ENCODE measurements at regions not wholly inside any gene's neighbourhood (a gene's known extent, or its start where the extent isn't known, plus 50 kb on each side); places are given as distances from the start of the nearest gene placed in this dataset.

DNA sequence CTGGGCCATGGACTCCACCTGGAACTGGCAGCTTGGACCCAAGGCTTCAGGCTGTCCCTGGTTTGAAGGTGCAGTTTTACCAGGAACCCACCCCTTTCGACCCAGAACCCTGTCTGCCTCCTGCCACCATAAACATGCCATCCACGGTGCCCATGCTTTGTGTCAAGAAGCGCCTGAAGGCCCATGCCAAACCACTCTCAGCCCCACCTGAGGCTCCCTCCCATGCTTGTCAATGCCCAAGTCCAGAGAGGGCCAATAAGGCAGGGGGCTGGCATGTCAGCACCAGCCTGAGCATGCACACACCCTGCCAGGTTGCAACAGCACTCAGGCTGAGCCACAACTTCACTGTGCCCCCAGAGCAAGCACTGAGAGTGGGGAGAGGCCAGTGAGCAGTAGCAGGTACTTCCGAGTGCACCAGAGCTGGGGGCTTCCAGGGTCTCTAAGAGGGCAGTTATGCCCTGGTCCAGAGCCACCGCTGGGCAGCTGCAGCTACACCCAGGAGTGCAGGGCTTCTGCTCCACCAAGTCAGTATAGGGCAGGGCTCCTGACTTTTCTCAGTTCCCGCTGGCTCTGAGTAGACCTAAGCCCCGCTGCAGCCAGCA lies 1256.0 kb downstream of the AMY1C start:
- TF ChIP-seq, protein P1, sequence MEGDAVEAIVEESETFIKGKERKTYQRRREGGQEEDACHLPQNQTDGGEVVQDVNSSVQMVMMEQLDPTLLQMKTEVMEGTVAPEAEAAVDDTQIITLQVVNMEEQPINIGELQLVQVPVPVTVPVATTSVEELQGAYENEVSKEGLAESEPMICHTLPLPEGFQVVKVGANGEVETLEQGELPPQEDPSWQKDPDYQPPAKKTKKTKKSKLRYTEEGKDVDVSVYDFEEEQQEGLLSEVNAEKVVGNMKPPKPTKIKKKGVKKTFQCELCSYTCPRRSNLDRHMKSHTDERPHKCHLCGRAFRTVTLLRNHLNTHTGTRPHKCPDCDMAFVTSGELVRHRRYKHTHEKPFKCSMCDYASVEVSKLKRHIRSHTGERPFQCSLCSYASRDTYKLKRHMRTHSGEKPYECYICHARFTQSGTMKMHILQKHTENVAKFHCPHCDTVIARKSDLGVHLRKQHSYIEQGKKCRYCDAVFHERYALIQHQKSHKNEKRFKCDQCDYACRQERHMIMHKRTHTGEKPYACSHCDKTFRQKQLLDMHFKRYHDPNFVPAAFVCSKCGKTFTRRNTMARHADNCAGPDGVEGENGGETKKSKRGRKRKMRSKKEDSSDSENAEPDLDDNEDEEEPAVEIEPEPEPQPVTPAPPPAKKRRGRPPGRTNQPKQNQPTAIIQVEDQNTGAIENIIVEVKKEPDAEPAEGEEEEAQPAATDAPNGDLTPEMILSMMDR (IDR thresholded peaks at IDR 0.05; ENCODE audit: low read depth, low read length), result no peak
- no peak for DNase-seq (ENCODE audit: low read depth in 2 of 2)
- no peak overlapping the region for H3K4me3 ChIP-seq (replicated peaks in 1 of 2; ENCODE audit: low read depth in 2 of 2, low read length in 2 of 2)

DNA sequence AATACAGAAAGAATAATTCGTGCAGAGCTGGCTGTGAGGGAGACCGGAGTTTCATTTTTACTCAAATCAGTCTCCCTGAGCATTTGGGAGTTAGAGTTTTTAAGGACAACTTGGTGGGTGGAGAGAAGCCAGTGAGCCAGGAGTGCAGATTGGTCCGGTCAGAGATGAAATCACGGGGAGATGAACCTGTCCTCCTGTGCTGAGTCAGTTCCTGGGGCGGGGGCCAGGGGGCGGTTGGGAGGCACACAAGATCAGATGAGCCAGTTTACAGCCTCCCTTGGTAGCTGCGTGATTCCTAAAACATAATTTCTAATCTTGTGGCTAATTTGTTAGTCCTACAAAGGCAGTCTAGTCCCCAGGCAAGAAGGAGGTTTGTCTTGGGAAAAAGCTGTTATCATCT lies 1267.9 kb downstream of the AMY1C start:
- DNase-seq (ENCODE audit: low read depth in 2 of 2), result no peak
- no peak overlapping the region for H3K4me3 ChIP-seq (replicated peaks in 1 of 2; ENCODE audit: low read depth in 2 of 2, low read length in 2 of 2)
- TF ChIP-seq, protein P1 (IDR thresholded peaks at IDR 0.05; ENCODE audit: low read depth, low read length), result no peak

DNA sequence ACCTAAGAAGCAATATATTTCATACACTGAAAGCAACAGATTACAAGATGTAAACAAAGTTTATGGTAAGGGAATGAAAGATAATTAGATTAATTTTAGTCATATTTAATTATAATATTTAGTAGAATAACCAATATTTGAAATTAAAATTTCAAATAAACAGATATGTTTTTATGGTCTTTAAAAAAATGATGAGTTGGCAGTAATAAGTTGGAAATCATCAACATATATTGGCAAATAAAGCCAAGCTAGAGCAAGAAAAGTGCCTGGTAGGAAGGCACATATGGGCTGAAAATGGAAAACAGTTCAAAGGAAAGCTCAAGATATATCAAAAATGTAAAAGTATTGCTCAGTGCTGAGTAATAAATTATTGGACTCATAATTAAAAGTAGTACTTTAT lies 1274.0 kb downstream of the AMY1C start:
- TF ChIP-seq, protein P1 (IDR thresholded peaks at IDR 0.05; ENCODE audit: low read depth, low read length), result no peak
- no peak overlapping the region for H3K4me3 ChIP-seq (replicated peaks in 1 of 2; ENCODE audit: low read depth in 2 of 2, low read length in 2 of 2)
- DNase-seq (ENCODE audit: low read depth in 2 of 2), result no peak

DNA sequence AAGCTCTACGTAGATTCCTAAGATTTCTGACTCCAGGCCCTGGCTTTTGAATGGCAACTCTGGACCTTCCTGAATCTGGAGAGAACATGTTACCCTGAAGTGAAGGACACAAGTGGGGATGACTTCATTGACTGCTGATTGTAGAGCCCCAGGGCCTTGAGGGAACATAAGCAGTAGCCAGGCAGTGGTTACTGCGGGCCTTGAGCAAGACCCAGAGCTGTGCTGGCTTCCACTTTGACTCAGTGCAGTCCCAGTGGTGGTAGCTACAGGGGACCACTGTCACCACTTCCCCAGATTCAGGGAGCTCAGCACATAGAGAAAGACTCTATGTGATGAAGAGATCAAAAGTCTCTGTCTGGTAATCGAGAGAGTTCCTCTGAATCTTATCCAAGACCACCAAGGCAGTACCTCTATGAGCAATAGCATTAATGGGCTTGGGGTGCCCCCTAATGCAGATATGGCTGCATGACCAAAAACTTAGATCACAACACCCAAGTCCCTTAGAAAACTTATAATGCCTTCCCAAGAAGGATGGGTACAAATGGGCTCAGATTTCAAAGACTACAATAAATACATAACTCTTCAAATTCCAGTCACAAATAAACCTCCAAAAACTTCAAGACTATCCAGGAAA lies 1278.3 kb downstream of the AMY1C start:
- no peak for DNase-seq (ENCODE audit: low read depth in 2 of 2)
- H3K4me3 ChIP-seq (replicated peaks in 1 of 2; ENCODE audit: low read depth in 2 of 2, low read length in 2 of 2), result no peak overlapping the region
- TF ChIP-seq, protein P1 (IDR thresholded peaks at IDR 0.05; ENCODE audit: low read depth, low read length), result no peak

GRCh38 chr1:105072446-105072845 lies 1322.7 kb downstream of the AMY1C start:
- no peak for DNase-seq (ENCODE audit: low read depth in 2 of 2)

DNA sequence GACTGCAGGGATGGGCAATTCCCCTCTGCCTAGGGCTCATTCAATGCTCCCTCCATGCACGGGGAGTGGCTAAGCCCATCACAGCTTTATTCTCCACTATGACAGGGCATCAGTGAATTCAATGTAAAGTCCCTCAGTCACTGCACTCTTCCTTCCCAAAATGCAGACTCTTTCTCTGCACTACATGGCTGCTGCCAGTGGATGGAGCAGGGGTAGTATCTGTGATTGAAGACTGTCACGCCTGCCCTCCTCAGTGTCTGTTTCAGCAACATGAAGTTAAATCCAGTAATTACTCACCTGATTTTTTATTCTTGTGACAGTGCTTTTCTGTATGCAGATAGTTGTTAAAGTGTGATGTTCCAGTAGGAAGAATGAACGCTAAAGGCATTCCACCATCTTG lies 1323.2 kb downstream of the AMY1C start:
- TF ChIP-seq, protein P1 (IDR thresholded peaks at IDR 0.05; ENCODE audit: low read depth, low read length), result no peak
- no peak for DNase-seq (ENCODE audit: low read depth in 2 of 2)
- no peak overlapping the region for H3K4me3 ChIP-seq (replicated peaks in 1 of 2; ENCODE audit: low read depth in 2 of 2, low read length in 2 of 2)

More at GRCh38 chr1:105072446-105072845, 1322.7 kb downstream of the AMY1C start:
- H3K4me3 ChIP-seq (replicated peaks in 1 of 2; ENCODE audit: low read depth in 2 of 2, low read length in 2 of 2), result no peak overlapping the region
- TF ChIP-seq, protein P1 (IDR thresholded peaks at IDR 0.05; ENCODE audit: low read depth, low read length), result no peak

All from cardiac fibroblast (primary cell).